NT2/D1 (cell line): ENCODE measurements at regions not wholly inside any gene's neighbourhood (a gene's known extent, or its start where the extent isn't known, plus 50 kb on each side); places are given as distances from the start of the nearest gene placed in this dataset.

Experiments used
- SUZ12 ChIP-seq: IDR thresholded peaks from 2 replicates; pipeline ENCODE4 v1.6.1; 2011; ENCODE audit not compliant: insufficient read length, insufficient read depth; ENCODE audit errors: extremely low read depth
- YY1 ChIP-seq: IDR thresholded peaks from 2 replicates; pipeline ENCODE4 v1.6.1; 2011; ENCODE audit not compliant: insufficient read length, insufficient read depth
- ZNF274 ChIP-seq: IDR thresholded peaks from 2 replicates; pipeline ENCODE4 v1.6.1; 2011; ENCODE audit warnings: mild to moderate bottlenecking, low read depth, low read length

DNA sequence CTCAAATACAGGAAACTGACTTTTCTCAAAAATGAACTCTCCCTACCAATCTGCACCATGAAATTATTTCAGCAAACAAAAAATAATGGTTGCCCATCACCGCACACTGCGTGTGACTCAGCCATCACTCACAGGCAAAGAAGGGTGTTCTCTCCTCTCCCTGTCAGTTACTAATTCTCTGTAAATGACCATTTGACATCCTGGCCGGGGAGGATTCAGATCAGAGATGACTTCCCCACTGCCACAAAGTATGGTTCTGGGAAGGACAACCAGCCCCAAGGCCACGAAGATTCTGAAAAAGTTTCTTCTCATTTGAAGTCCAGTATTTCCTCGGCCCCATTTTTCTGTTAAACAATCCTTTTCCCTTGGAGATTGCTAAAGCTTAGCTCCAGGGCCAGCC is 199.4 kb downstream of the AUH start:
- no peak for TF ChIP-seq SUZ12
- no peak for TF ChIP-seq YY1
- TF ChIP-seq ZNF274 = no peak
